NCI-H1048 (cell line): ENCODE measurements at regions not wholly inside any gene's neighbourhood (a gene's known extent, or its start where the extent isn't known, plus 50 kb on each side); places are given as distances from the start of the nearest gene placed in this dataset.

Source experiments
- DNase-seq: peaks from one replicate; lab custom pipeline; 2025; lab: John Stamatoyannopoulos, UW

GRCh38 chr15:31275331-31276262 is 51.0 kb upstream of the KLF13 start:
- DNase-seq, result no peak

DNA sequence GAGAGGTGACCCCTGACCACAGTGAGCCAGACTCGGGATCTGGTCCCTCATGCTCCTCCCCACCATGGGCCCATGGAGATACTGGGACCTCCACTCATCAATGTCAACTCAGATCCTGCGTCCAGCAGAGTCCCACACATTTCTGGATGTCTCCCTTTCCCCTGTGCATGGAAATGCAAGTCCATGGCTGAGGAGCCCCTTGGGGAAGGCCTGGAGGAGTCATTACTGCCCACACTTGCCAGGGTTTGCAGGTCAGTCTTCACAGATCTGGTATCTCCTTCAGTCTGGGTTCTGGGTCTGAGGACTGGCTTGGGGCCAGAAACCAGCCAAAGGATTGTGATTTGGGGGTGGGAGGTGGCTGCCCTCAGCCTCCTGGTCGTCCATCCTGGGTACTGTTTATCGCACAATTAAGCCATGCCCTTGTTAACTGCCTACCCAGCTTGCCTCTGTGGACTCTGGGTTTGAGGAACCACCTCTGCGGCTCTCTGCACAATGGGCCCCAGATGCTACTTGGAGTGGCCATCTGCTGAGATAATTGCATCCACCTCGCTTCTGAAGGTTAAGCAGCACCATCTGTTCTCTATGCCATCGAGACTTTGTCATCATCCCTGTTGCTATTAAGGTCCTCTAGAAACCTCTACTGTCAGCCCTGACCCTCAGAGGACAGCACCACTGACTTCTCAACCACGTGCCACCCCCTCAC is 49.9 kb upstream of the KLF13 start:
- no peak for DNase-seq
